Suprapubic skin (tissue), 4 donors: ENCODE measurements at regions not wholly inside any gene's neighbourhood (a gene's known extent, or its start where the extent isn't known, plus 50 kb on each side); places are given as distances from the start of the nearest gene placed in this dataset.

Experiments
- CTCF ChIP-seq, 2 donors: fragments of 200-600 bp in 1 of 2; fragments of 450-650 bp in 1 of 2; sonication (generic) in 1 of 2; IDR thresholded peaks; one replicate each; pipeline ENCODE4 v1.5.1; 2016 to 2019; ENCODE audit warnings: antibody characterized with exemption in 2 of 2, mild to moderate bottlenecking in 1 of 2, moderate library complexity in 1 of 2
- POLR2A ChIP-seq, 2 donors: fragments of 450-650 bp; IDR thresholded peaks; one replicate each; pipeline ENCODE4 v1.6.1; 2017; ENCODE audit warnings: antibody characterized with exemption in 2 of 2, mild to moderate bottlenecking in 2 of 2, moderate library complexity in 2 of 2
- POLR2AphosphoS5 ChIP-seq, 3 donors: sonication (generic); formaldehyde crosslinking; IDR thresholded peaks; one replicate each; pipeline ENCODE4 v1.6.1; 2017; ENCODE audit warnings: antibody characterized with exemption in 3 of 3

- TF ChIP-seq CTCF (IDR thresholded peaks at IDR 0.05) (no peak), POLR2A (IDR thresholded peaks at IDR 0.05) (no peak), POLR2AphosphoS5 (IDR thresholded peaks at IDR 0.05) (no peak)
Observed at GRCh38 chr6:40247516-40248115, 313.4 kb upstream of the MOCS1 start.
